B cell (primary cell): ENCODE measurements at regions not wholly inside any gene's neighbourhood (a gene's known extent, or its start where the extent isn't known, plus 50 kb on each side); places are given as distances from the start of the nearest gene placed in this dataset.

Source experiments
- EZH2 ChIP-seq: IDR thresholded peaks from 2 replicates; pipeline ENCODE4 v1.6.1; 2012; ENCODE audit warnings: borderline replicate concordance, low read depth, mild to moderate bottlenecking, moderate library complexity, low read length; ENCODE audit not compliant: insufficient read depth, poor library complexity, severe bottlenecking
- TF ChIP-seq, protein P1 (sequence below): fragments of 200-600 bp; IDR thresholded peaks from one replicate; pipeline ENCODE4 v1.8.0; 2022; ENCODE audit warnings: antibody characterized with exemption, mild to moderate bottlenecking

GRCh38 chr3:30421266-30421665, 185.1 kb upstream of the TGFBR2 start:
- TF ChIP-seq, protein P1, sequence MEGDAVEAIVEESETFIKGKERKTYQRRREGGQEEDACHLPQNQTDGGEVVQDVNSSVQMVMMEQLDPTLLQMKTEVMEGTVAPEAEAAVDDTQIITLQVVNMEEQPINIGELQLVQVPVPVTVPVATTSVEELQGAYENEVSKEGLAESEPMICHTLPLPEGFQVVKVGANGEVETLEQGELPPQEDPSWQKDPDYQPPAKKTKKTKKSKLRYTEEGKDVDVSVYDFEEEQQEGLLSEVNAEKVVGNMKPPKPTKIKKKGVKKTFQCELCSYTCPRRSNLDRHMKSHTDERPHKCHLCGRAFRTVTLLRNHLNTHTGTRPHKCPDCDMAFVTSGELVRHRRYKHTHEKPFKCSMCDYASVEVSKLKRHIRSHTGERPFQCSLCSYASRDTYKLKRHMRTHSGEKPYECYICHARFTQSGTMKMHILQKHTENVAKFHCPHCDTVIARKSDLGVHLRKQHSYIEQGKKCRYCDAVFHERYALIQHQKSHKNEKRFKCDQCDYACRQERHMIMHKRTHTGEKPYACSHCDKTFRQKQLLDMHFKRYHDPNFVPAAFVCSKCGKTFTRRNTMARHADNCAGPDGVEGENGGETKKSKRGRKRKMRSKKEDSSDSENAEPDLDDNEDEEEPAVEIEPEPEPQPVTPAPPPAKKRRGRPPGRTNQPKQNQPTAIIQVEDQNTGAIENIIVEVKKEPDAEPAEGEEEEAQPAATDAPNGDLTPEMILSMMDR: no peak
- TF ChIP-seq EZH2: no peak
